ENCODE measurements at regions not wholly inside any gene's neighbourhood (a gene's known extent, or its start where the extent isn't known, plus 50 kb on each side); places are given as distances from the start of the nearest gene placed in this dataset.

DNA sequence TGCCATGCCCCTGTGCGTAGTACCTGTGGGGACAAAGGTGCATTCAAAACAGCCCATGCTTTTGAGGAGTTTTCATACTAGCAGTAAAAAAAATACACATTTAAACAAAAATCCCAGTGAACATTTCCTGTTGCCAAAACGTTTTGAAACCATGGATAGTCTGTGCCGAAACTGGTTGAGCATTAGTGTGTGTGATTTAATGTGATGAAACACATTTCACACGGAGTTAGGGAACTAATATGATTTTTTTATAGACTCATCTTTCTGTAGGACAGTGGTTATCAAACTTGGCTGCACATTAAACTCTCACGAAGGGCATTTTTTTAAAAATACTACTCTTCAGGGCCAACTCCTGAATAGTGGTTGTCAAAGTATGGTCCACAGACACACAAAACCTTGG lies 111.8 kb upstream of the CREB5 start (continued):
- no peak for TF ChIP-seq KDM1A (IDR thresholded peaks at IDR 0.05; ENCODE audit: borderline replicate concordance, low read length)
- TF ChIP-seq, protein P1, sequence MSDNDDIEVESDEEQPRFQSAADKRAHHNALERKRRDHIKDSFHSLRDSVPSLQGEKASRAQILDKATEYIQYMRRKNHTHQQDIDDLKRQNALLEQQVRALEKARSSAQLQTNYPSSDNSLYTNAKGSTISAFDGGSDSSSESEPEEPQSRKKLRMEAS (IDR thresholded peaks at IDR 0.05) = no peak

Data from H1 (cell line).